DMS53 treated with DMSO at 0.1 percent for 48 hours (cell line): ENCODE measurements at regions not wholly inside any gene's neighbourhood (a gene's known extent, or its start where the extent isn't known, plus 50 kb on each side); places are given as distances from the start of the nearest gene placed in this dataset.

Experiments
- DNase-seq: peaks from one replicate; lab custom pipeline; 2025; ENCODE audit not compliant: unreplicated experiment; lab: John Stamatoyannopoulos, UW

DNA sequence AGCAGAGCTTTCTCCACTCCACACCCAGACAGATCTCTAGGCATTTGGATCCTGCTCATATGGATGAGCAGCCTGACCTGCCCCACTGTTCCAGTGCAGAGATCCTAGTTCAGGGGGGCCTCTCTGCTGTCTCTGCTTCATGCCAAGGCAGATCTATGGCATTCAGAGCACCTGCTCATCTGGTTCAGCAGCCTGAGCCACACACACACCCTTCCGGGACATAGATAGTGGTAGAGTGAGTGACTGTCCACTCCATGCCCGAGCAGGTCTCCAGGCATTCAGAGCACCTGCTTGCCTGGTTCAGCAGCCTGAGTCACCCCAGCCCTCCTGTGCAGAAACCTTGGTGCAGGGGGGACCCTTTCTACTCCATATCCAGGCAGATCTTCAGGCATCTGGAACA is 54.3 kb upstream of the ZNF800 start:
- no peak for DNase-seq
